RWPE2 (cell line): ENCODE measurements at regions not wholly inside any gene's neighbourhood (a gene's known extent, or its start where the extent isn't known, plus 50 kb on each side); places are given as distances from the start of the nearest gene placed in this dataset.
"Not testable (repeated sequence)": the region's sequence is repeated elsewhere in the genome, so short reads cannot be mapped to it uniquely, and the experiment has no call there.

Experiments used
- ATAC-seq: fragments of 200-7000 bp; cut with Tn5 transposase; 3 replicates; pipeline ENCODE4 v1.9.1; 2021; ENCODE audit warnings: low read depth
- DNase-seq: peaks from one replicate; pipeline ENCODE4 v3.0.0-alpha.2; 2020; ENCODE audit warnings: low spot score
- H3K27ac ChIP-seq: fragments of 450-650 bp; 2 replicates; pipeline ENCODE4 v1.5.1; 2017; ENCODE audit warnings: mild to moderate bottlenecking; ENCODE audit not compliant: poor library complexity, severe bottlenecking
- H3K27me3 ChIP-seq: fragments of 250-450 bp; sonication (Bioruptor Pico); 2 replicates; pipeline ENCODE4 v1.5.1; 2021; ENCODE audit warnings: mild to moderate bottlenecking, moderate library complexity; ENCODE audit not compliant: insufficient read depth, poor library complexity, severe bottlenecking
- H3K36me3 ChIP-seq: fragments of 250-450 bp; sonication (Bioruptor Pico); 2 replicates; pipeline ENCODE4 v1.5.1; 2020; ENCODE audit warnings: low read depth, mild to moderate bottlenecking, moderate library complexity
- H3K4me1 ChIP-seq: fragments of 250-450 bp; sonication (Bioruptor Pico); 2 replicates; pipeline ENCODE4 v1.5.1; 2021; ENCODE audit warnings: mild to moderate bottlenecking, moderate library complexity; ENCODE audit not compliant: insufficient read depth, poor library complexity, severe bottlenecking
- H3K4me3 ChIP-seq: fragments of 250-450 bp; sonication (Bioruptor Pico); 2 replicates; pipeline ENCODE4 v1.5.1; 2021; ENCODE audit warnings: mild to moderate bottlenecking, moderate library complexity; ENCODE audit not compliant: severe bottlenecking
- H3K9me3 ChIP-seq: fragments of 250-450 bp; sonication (Bioruptor Pico); 2 replicates; pipeline ENCODE4 v1.5.1; 2021; ENCODE audit warnings: mild to moderate bottlenecking, moderate library complexity; ENCODE audit not compliant: severe bottlenecking
- CTCF ChIP-seq: fragments of 450-650 bp; IDR thresholded peaks from one replicate; pipeline ENCODE4 v1.5.1; 2017; ENCODE audit warnings: mild to moderate bottlenecking, moderate library complexity; ENCODE audit not compliant: poor library complexity, severe bottlenecking

DNA sequence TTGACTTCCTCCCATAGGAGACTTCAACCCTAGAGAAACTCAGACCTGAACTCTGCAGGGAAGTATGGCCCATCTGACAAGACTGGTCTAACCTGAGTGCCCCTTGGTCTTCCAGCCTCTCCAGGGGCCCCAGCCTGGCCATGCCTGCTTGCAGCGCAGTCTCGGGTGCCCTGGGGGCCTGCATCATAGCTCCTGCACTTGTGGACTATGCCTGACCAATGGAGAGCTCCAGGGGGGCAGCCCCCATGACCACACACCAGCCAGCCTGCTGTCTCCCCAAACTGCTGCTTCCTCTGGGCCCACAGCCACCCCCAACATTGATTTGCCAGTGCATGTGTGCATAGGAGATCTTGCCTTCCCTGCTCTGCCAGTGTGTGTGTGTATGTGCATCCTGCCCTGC lies 608.6 kb upstream of the MARCKS start:
- H3K9me3 ChIP-seq: no peaks in the 10 kb centered on the region
- H3K4me1 ChIP-seq: no peaks in the 10 kb centered on the region
- no peak overlapping the region for H3K4me3 ChIP-seq
- H3K27ac ChIP-seq: no peak overlapping the region
- no peaks in the 10 kb centered on the region for H3K27me3 ChIP-seq
- no peak for DNase-seq
- no peak for ATAC-seq
- no peaks in the 10 kb centered on the region for H3K36me3 ChIP-seq
- no peak for TF ChIP-seq CTCF

- H3K9me3 ChIP-seq, H3K36me3 ChIP-seq, DNase-seq, ATAC-seq, H3K4me3 ChIP-seq, H3K4me1 ChIP-seq, H3K27ac ChIP-seq, H3K27me3 ChIP-seq: not testable (repeated sequence)
These were observed 603.0 kb upstream of the MARCKS start for GRCh38 chr6:113254194-113254593.

- no peak overlapping the region for H3K4me3 ChIP-seq
- H3K9me3 ChIP-seq: no peaks in the 10 kb centered on the region
- H3K36me3 ChIP-seq: no peaks in the 10 kb centered on the region
- TF ChIP-seq CTCF: no peak
- no peaks in the 10 kb centered on the region for H3K27me3 ChIP-seq
- no peak overlapping the region for H3K27ac ChIP-seq
- ATAC-seq (no peak), DNase-seq (no peak)
- H3K4me1 ChIP-seq: no peaks in the 10 kb centered on the region
These were observed 598.4 kb upstream of the MARCKS start for GRCh38 chr6:113258771-113259170.

- Histone ChIP-seq H3K4me3 (no peak overlapping the region), H3K4me1 (no peaks in the 10 kb centered on the region), H3K27ac (no peak overlapping the region), H3K9me3 (peaks cover 8% of the 10 kb centered on the region), H3K36me3 (no peaks in the 10 kb centered on the region), H3K27me3 (no peaks in the 10 kb centered on the region)
- no peak for ATAC-seq
- TF ChIP-seq CTCF: no peak
- no peak for DNase-seq
These were observed 585.7 kb upstream of the MARCKS start for GRCh38 chr6:113271437-113271836.

GRCh38 chr6:113276601-113277000 lies 580.5 kb upstream of the MARCKS start:
- Histone ChIP-seq H3K27ac (no peak overlapping the region), H3K27me3 (no peaks in the 10 kb centered on the region), H3K4me1 (no peaks in the 10 kb centered on the region), H3K9me3 (no peaks in the 10 kb centered on the region), H3K4me3 (no peak overlapping the region), H3K36me3 (no peaks in the 10 kb centered on the region)
- ATAC-seq (no peak), DNase-seq (no peak)
- TF ChIP-seq CTCF: no peak

GRCh38 chr6:113277111-113277510 lies 580.0 kb upstream of the MARCKS start:
- H3K9me3 ChIP-seq: no peaks in the 10 kb centered on the region
- no peak for ATAC-seq
- no peak for TF ChIP-seq CTCF
- H3K27ac ChIP-seq: no peak overlapping the region
- H3K4me1 ChIP-seq: no peaks in the 10 kb centered on the region
- no peaks in the 10 kb centered on the region for H3K36me3 ChIP-seq
- no peaks in the 10 kb centered on the region for H3K27me3 ChIP-seq
- no peak overlapping the region for H3K4me3 ChIP-seq
- no peak for DNase-seq
